ENCODE measurements at regions not wholly inside any gene's neighbourhood (a gene's known extent, or its start where the extent isn't known, plus 50 kb on each side); places are given as distances from the start of the nearest gene placed in this dataset.

DNA sequence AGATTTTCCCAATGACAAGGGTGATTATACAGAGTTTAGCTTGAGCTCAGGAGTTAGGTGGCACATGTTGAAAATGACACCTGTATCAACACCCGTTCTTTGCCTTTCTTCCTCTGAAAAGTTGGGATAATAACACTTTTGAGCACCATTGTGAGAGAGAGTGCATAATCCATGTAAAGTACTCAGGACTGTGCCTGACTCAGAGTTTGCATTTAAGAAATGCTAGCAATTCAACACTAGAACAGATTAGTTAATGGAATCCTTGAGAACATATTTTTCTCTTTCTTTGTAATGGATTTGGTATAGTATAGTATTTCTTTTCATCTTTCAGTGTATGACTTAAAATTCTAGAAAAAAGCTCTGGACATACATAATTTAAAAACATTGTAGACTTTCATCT is 449.2 kb downstream of the GJA1 start:
- no peak overlapping the region for H3K27ac ChIP-seq (ENCODE audit: extremely low read length, insufficient read depth, low read length)
- POLR2A ChIA-PET: no interaction called here
- H3K4me3 ChIP-seq (replicated peaks in 1 of 3; ENCODE audit: insufficient read depth in 1 of 3, low read depth in 2 of 3, low read length in 3 of 3): no peak overlapping the region
- no peak overlapping the region for H3K9ac ChIP-seq (ENCODE audit: insufficient read depth, low read depth, low read length)
- WGBS (ENCODE audit: low lambda C conversion rate): 37% methylated on average over 1 of the region's 1 CpG
- ATAC-seq (no peak), DNase-seq (ENCODE audit: low spot score) (no peak), FAIRE-seq (no peak)
- H3K27me3 ChIP-seq (ENCODE audit: control insufficient read depth in 1 of 2, insufficient read depth in 2 of 2, low read length in 2 of 2): no peaks in the 10 kb centered on the region
- H3K4me2 ChIP-seq (ENCODE audit: low read depth, low read length): no peak overlapping the region
- BruUV-seq (replicated peaks): no TSS peak
- H2AFZ ChIP-seq (ENCODE audit: low read length): no peak overlapping the region
- H3K36me3 ChIP-seq (replicated peaks in 1 of 2; ENCODE audit: control insufficient read depth in 1 of 2, insufficient read depth in 2 of 2, low read length in 2 of 2): no peaks in the 10 kb centered on the region
- H3K4me1 ChIP-seq (ENCODE audit: insufficient read depth, low read length): peaks cover 15% of the 10 kb centered on the region
- CTCF ChIA-PET (ENCODE audit: low intra/inter-chr PET ratio, low total read pairs): no interaction called here
- H4K20me1 ChIP-seq (ENCODE audit: insufficient read depth, low read length): no peaks in the 10 kb centered on the region
- H3K9me3 ChIP-seq (ENCODE audit: low read length): no peaks in the 10 kb centered on the region
- in situ Hi-C loops (cut with HindIII; ENCODE audit: extremely low pct_ligation_motif_present, low pct_unique_long_range_greater_than_20kb) (no loop called here), intact Hi-C loops (cut with micrococcal nuclease; ENCODE audit: unreplicated experiment) (no loop called here)
- TF ChIP-seq ZKSCAN5 (CRISPR knock-in tag; IDR thresholded peaks at IDR 0.05) (no peak), HNF1B (CRISPR knock-in tag; IDR thresholded peaks at IDR 0.05) (no peak), NBN (conservative IDR thresholded peaks at IDR 0.05) (no peak), ATF7 (IDR thresholded peaks at IDR 0.05) (no peak), ATF7 (CRISPR knock-in tag; IDR thresholded peaks at IDR 0.05) (no peak), ZNF441 (CRISPR knock-in tag; IDR thresholded peaks at IDR 0.05; ENCODE audit: borderline replicate concordance) (no peak), ZBTB21 (CRISPR knock-in tag; IDR thresholded peaks at IDR 0.05) (no peak), ZNF720 (CRISPR knock-in tag; IDR thresholded peaks at IDR 0.05) (no peak), DPF2 (CRISPR knock-in tag; IDR thresholded peaks at IDR 0.05; ENCODE audit: borderline replicate concordance, low read depth) (no peak), CCDC6 (CRISPR knock-in tag; IDR thresholded peaks at IDR 0.05) (no peak), ZNF136 (CRISPR knock-in tag; IDR thresholded peaks at IDR 0.05; ENCODE audit: low read depth) (no peak), PHF8 (CRISPR knock-in tag; IDR thresholded peaks at IDR 0.05) (no peak)
- TF ChIP-seq, protein P1, sequence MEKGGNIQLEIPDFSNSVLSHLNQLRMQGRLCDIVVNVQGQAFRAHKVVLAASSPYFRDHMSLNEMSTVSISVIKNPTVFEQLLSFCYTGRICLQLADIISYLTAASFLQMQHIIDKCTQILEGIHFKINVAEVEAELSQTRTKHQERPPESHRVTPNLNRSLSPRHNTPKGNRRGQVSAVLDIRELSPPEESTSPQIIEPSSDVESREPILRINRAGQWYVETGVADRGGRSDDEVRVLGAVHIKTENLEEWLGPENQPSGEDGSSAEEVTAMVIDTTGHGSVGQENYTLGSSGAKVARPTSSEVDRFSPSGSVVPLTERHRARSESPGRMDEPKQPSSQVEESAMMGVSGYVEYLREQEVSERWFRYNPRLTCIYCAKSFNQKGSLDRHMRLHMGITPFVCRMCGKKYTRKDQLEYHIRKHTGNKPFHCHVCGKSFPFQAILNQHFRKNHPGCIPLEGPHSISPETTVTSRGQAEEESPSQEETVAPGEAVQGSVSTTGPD (CRISPR knock-in tag; IDR thresholded peaks at IDR 0.05): no peak
- no peaks in the 10 kb centered on the region for H3K79me2 ChIP-seq (ENCODE audit: insufficient read depth, low read length)
